GM12891 (cell line): ENCODE measurements at regions not wholly inside any gene's neighbourhood (a gene's known extent, or its start where the extent isn't known, plus 50 kb on each side); places are given as distances from the start of the nearest gene placed in this dataset.
A peak's percentile ranks its signal among the peaks of the same experiment; 100 is the strongest.

ENCODE experiments used
- DNase-seq: peaks from one replicate; pipeline ENCODE4 v3.0.0; 2011; ENCODE audit warnings: low spot score; ENCODE audit not compliant: insufficient read length
- FAIRE-seq: peaks from 2 replicates; lab custom pipeline; 2011; peaks lifted over from hg19 to GRCh38; lab: Jason Lieb, UNC
- PAX5 ChIP-seq: IDR thresholded peaks from 2 replicates; pipeline ENCODE4 v1.6.1; 2011; ENCODE audit warnings: low read length, moderate library complexity, mild to moderate bottlenecking; ENCODE audit not compliant: insufficient read depth, severe bottlenecking
- POLR2A ChIP-seq: IDR thresholded peaks from 2 replicates; pipeline ENCODE4 v1.6.1; 2011; ENCODE audit warnings: low read depth, low read length, control low read depth
- POLR2AphosphoS5 ChIP-seq: IDR thresholded peaks from 2 replicates; pipeline ENCODE4 v1.6.1; 2011; ENCODE audit warnings: low read depth, low read length, control low read depth
- POU2F2 ChIP-seq: IDR thresholded peaks from 2 replicates; pipeline ENCODE4 v1.6.1; 2011; ENCODE audit warnings: low read depth, mild to moderate bottlenecking, control low read depth, low read length, moderate library complexity
- SPI1 ChIP-seq: IDR thresholded peaks from 2 replicates; pipeline ENCODE4 v1.6.1; 2011; ENCODE audit warnings: low read depth, low read length, control low read depth
- TAF1 ChIP-seq: IDR thresholded peaks from 2 replicates; pipeline ENCODE4 v1.6.1; 2011; ENCODE audit warnings: low read depth, low read length, control low read depth

GRCh38 chr10:10642189-10642588 is 375.5 kb upstream of the CELF2 start:
- TF ChIP-seq POLR2A = no peak
- no peak for TF ChIP-seq POLR2AphosphoS5
- FAIRE-seq (no peak), DNase-seq (no peak)

GRCh38 chr10:10642751-10643150 is 374.9 kb upstream of the CELF2 start:
- DNase-seq (no peak), FAIRE-seq (no peak)

GRCh38 chr10:10644008-10644646 is 373.5 kb upstream of the CELF2 start:
- no peak for DNase-seq
- no peak for FAIRE-seq
- TF ChIP-seq POLR2AphosphoS5 = no peak
- no peak for TF ChIP-seq PAX5
- TF ChIP-seq TAF1 = no peak
- TF ChIP-seq POU2F2 = no peak

More at GRCh38 chr10:10642751-10643150, 374.9 kb upstream of the CELF2 start:
- TF ChIP-seq TAF1 (no peak), POLR2AphosphoS5 (no peak), POU2F2 (no peak), POLR2A (no peak), PAX5 (no peak), SPI1 (no peak)

GRCh38 chr10:10644676-10645385 is 372.8 kb upstream of the CELF2 start:
- no peak for TF ChIP-seq PAX5
- no peak for TF ChIP-seq POLR2A
- no peak for TF ChIP-seq POU2F2
- no peak for TF ChIP-seq TAF1
- no peak for TF ChIP-seq POLR2AphosphoS5
- TF ChIP-seq SPI1 = no peak
- FAIRE-seq = no peak
- no peak for DNase-seq

GRCh38 chr10:10647331-10647730 is 370.3 kb upstream of the CELF2 start:
- no peak for FAIRE-seq
- no peak for DNase-seq

GRCh38 chr10:10657139-10657760 is 360.4 kb upstream of the CELF2 start:
- TF ChIP-seq POLR2A = no peak
- TF ChIP-seq TAF1 = no peak
- no peak for TF ChIP-seq POU2F2
- TF ChIP-seq PAX5 = no peak
- TF ChIP-seq SPI1 = no peak
- TF ChIP-seq POLR2AphosphoS5 = no peak
- FAIRE-seq (no peak), DNase-seq (no peak)

More at GRCh38 chr10:10647331-10647730, 370.3 kb upstream of the CELF2 start:
- TF ChIP-seq POLR2A = no peak
- no peak for TF ChIP-seq POLR2AphosphoS5
- no peak for TF ChIP-seq POU2F2
- TF ChIP-seq SPI1 = no peak
- TF ChIP-seq PAX5 = no peak
- TF ChIP-seq TAF1 = no peak

GRCh38 chr10:10658172-10658785 is 359.4 kb upstream of the CELF2 start:
- TF ChIP-seq POU2F2 (no peak), SPI1 (no peak), POLR2AphosphoS5 (no peak), POLR2A (no peak), PAX5 (no peak), TAF1 (no peak)
- DNase-seq = no peak
- no peak for FAIRE-seq

GRCh38 chr10:10660054-10660453 is 357.6 kb upstream of the CELF2 start:
- TF ChIP-seq SPI1 = no peak
- no peak for TF ChIP-seq POLR2AphosphoS5
- TF ChIP-seq POU2F2 = no peak
- TF ChIP-seq POLR2A = no peak
- TF ChIP-seq TAF1 = no peak
- no peak for TF ChIP-seq PAX5
- DNase-seq = no peak
- FAIRE-seq = no peak

GRCh38 chr10:10661176-10661575 is 356.5 kb upstream of the CELF2 start:
- TF ChIP-seq SPI1 = no peak
- TF ChIP-seq POLR2A = no peak
- DNase-seq (no peak), FAIRE-seq (no peak)

- no peak for DNase-seq
- no peak for FAIRE-seq
- TF ChIP-seq POLR2AphosphoS5 (no peak), SPI1 (peak; percentile 43; the same call in 1 of the 2 replicates)
Observed at GRCh38 chr10:10662716-10663408, 354.8 kb upstream of the CELF2 start.
